ENCODE measurements at regions not wholly inside any gene's neighbourhood (a gene's known extent, or its start where the extent isn't known, plus 50 kb on each side); places are given as distances from the start of the nearest gene placed in this dataset.

DNA sequence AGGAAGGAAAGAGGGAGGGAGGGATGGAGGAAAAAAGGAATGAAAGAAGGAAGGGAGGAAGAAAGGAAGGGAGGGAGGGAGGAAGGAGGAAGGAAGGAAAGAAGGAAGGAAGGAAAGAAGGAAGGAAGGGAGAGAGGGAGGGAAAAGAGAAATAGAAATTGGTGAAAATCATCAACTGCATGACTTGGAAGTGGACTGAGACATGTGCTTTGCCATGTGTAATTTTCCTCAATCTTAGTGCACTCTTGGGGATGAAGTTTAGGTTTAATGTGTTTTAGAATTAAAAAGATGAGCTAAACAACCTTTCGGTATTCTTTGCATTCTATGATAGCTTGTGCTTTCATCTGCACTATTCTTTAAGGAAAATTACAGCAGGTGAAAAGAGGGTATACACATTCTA, 320.1 kb upstream of the GALNT5 start:
- TF ChIP-seq ZBTB7A (IDR thresholded peaks at IDR 0.05; ENCODE audit: low read depth): no peak
- no peak for TF ChIP-seq RAD21 (IDR thresholded peaks at IDR 0.05; ENCODE audit: low read depth)
- no peak for TF ChIP-seq TCF12 (IDR thresholded peaks at IDR 0.05; ENCODE audit: low read depth)

DNA sequence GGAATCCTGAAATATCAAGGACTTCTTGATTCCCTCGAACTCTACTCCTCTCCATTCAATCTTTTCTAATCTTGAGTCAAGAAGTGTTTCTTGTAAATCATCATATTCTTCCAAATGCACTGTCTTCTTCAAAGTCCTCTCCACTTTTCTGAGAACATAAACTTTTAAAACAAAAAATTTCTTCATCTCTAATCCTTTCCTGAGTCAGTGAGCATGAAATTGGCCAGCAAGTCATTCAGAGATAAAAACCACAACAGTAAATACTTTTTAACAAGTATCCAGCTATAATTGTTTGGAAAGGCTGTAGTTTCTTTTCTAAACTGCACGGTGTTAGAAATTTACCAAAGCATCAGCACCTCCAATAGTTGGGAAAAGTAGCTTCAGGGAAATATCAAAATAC, 312.6 kb upstream of the GALNT5 start:
- TF ChIP-seq, protein P1, sequence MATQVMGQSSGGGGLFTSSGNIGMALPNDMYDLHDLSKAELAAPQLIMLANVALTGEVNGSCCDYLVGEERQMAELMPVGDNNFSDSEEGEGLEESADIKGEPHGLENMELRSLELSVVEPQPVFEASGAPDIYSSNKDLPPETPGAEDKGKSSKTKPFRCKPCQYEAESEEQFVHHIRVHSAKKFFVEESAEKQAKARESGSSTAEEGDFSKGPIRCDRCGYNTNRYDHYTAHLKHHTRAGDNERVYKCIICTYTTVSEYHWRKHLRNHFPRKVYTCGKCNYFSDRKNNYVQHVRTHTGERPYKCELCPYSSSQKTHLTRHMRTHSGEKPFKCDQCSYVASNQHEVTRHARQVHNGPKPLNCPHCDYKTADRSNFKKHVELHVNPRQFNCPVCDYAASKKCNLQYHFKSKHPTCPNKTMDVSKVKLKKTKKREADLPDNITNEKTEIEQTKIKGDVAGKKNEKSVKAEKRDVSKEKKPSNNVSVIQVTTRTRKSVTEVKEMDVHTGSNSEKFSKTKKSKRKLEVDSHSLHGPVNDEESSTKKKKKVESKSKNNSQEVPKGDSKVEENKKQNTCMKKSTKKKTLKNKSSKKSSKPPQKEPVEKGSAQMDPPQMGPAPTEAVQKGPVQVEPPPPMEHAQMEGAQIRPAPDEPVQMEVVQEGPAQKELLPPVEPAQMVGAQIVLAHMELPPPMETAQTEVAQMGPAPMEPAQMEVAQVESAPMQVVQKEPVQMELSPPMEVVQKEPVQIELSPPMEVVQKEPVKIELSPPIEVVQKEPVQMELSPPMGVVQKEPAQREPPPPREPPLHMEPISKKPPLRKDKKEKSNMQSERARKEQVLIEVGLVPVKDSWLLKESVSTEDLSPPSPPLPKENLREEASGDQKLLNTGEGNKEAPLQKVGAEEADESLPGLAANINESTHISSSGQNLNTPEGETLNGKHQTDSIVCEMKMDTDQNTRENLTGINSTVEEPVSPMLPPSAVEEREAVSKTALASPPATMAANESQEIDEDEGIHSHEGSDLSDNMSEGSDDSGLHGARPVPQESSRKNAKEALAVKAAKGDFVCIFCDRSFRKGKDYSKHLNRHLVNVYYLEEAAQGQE (IDR thresholded peaks at IDR 0.05; ENCODE audit: low read depth): no peak
- TF ChIP-seq, protein P2, sequence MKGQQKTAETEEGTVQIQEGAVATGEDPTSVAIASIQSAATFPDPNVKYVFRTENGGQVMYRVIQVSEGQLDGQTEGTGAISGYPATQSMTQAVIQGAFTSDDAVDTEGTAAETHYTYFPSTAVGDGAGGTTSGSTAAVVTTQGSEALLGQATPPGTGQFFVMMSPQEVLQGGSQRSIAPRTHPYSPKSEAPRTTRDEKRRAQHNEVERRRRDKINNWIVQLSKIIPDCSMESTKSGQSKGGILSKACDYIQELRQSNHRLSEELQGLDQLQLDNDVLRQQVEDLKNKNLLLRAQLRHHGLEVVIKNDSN (IDR thresholded peaks at IDR 0.05): no peak
- TF ChIP-seq TEAD4 (IDR thresholded peaks at IDR 0.05) (no peak), TCF12 (IDR thresholded peaks at IDR 0.05; ENCODE audit: low read depth) (no peak), EGR1 (IDR thresholded peaks at IDR 0.05) (no peak), CEBPB (IDR thresholded peaks at IDR 0.05) (no peak)

DNA sequence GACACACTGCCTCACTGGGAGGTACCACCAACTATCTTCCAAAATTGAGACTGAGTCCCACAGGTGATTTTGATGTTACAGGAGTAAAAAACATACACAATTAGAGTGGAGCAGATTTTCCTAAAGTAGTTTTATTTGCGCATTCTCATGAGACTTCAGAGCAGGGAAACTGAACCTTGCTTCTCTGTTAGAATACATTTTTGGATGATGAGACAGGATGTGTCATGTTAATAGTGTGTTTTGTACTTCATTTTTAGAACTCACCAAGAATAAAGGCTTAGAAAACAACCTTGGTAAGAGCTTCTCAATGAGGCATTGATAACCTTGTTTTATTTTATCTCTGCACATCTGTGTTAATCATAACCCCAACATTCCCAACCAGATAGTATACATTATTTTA, 310.2 kb upstream of the GALNT5 start:
- TF ChIP-seq, protein P1 (IDR thresholded peaks at IDR 0.05; ENCODE audit: low read depth): no peak
- TF ChIP-seq EGR1 (IDR thresholded peaks at IDR 0.05): no peak
- TF ChIP-seq ZBTB7A (IDR thresholded peaks at IDR 0.05; ENCODE audit: low read depth): no peak
- no peak for TF ChIP-seq TEAD4 (IDR thresholded peaks at IDR 0.05)
- no peak for TF ChIP-seq FOXM1 (IDR thresholded peaks at IDR 0.05; ENCODE audit: borderline replicate concordance, low read depth)
- TF ChIP-seq NFIC (IDR thresholded peaks at IDR 0.05): no peak
- no peak for TF ChIP-seq EP300 (IDR thresholded peaks at IDR 0.05; ENCODE audit: borderline replicate concordance)
- TF ChIP-seq CEBPB (IDR thresholded peaks at IDR 0.05): no peak
- TF ChIP-seq, protein P2 (IDR thresholded peaks at IDR 0.05): no peak
- TF ChIP-seq CREB1 (IDR thresholded peaks at IDR 0.05; ENCODE audit: low read depth): no peak
- TF ChIP-seq RAD21 (IDR thresholded peaks at IDR 0.05; ENCODE audit: low read depth): no peak
- no peak for TF ChIP-seq TCF12 (IDR thresholded peaks at IDR 0.05; ENCODE audit: low read depth)
- TF ChIP-seq TAF1 (IDR thresholded peaks at IDR 0.05; ENCODE audit: low read depth): no peak
- no peak for TF ChIP-seq YY1 (IDR thresholded peaks at IDR 0.05; ENCODE audit: low read depth)
- TF ChIP-seq, protein P3, sequence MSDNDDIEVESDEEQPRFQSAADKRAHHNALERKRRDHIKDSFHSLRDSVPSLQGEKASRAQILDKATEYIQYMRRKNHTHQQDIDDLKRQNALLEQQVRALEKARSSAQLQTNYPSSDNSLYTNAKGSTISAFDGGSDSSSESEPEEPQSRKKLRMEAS (IDR thresholded peaks at IDR 0.05): no peak

DNA sequence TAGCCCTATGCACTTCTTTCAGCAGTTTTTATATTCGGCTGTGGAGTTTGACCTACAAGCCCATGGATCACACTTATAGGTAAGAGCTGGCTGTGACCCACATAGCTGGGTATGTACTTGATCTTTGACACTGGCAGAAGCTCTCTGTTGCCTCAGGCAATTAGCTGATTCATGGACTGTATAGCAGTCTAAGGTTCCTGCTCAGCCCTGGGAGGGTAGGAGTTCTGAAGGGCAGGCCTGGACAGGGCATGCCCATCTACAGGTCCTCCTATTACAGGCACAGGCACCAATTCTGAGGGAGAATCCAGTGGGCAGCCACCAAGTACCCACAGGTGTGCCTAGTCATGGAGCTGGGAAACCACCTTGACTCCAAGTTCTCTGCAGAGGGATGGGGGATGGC, 301.8 kb upstream of the GALNT5 start:
- no peak for TF ChIP-seq EGR1 (IDR thresholded peaks at IDR 0.05)
- TF ChIP-seq, protein P1 (IDR thresholded peaks at IDR 0.05; ENCODE audit: low read depth): no peak

DNA sequence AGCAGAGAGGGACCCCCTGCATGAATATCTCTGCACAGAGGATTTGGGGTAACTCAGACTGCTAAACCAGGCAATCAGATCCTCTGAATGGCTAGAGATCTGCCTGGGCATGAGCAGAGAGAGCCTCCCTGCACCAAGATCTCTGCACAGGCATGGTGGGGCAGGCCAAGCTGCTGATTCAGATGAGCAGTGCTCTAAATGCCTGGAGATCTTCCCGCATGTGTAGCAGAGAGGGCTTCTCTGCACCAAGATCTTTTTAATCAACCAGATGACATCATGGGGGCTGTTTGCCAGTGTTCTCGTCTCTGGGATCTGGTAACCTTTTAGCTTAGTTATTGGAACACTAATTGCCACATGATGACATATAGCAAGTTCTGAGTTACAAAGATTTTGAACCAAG, 301.3 kb upstream of the GALNT5 start:
- TF ChIP-seq NFIC (IDR thresholded peaks at IDR 0.05) (no peak), TAF1 (IDR thresholded peaks at IDR 0.05; ENCODE audit: low read depth) (no peak), TEAD4 (IDR thresholded peaks at IDR 0.05) (no peak), CREB1 (IDR thresholded peaks at IDR 0.05; ENCODE audit: low read depth) (no peak), FOXM1 (IDR thresholded peaks at IDR 0.05; ENCODE audit: borderline replicate concordance, low read depth) (no peak), CEBPB (IDR thresholded peaks at IDR 0.05) (no peak), RAD21 (IDR thresholded peaks at IDR 0.05; ENCODE audit: low read depth) (no peak), TCF12 (IDR thresholded peaks at IDR 0.05; ENCODE audit: low read depth) (no peak), YY1 (IDR thresholded peaks at IDR 0.05; ENCODE audit: low read depth) (no peak), EP300 (IDR thresholded peaks at IDR 0.05; ENCODE audit: borderline replicate concordance) (no peak)
- TF ChIP-seq, protein P1 (IDR thresholded peaks at IDR 0.05; ENCODE audit: low read depth): no peak
- TF ChIP-seq, protein P2 (IDR thresholded peaks at IDR 0.05): no peak
- TF ChIP-seq, protein P3 (IDR thresholded peaks at IDR 0.05): no peak
